HepG2 (cell line): ENCODE measurements at regions not wholly inside any gene's neighbourhood (a gene's known extent, or its start where the extent isn't known, plus 50 kb on each side); places are given as distances from the start of the nearest gene placed in this dataset.

ENCODE experiments used
- ATAC-seq: fragments of 200-7000 bp; cut with Tn5 transposase; 3 replicates; pipeline ENCODE4 v1.9.1; 2020; ENCODE audit warnings: mild to moderate bottlenecking, moderate library complexity
- BruUV-seq: library from RNA; stranded (reverse); fragments of 400-500 nt; replicated peaks from 2 replicates; lab custom pipeline; 2021; lab: Mats Ljungman, UMichigan
- CTCF ChIA-PET: fragments of 300-600 bp; formaldehyde crosslinking; extraction: SDS; loops from one replicate; lab custom pipeline; 2021; ENCODE audit warnings: low total read pairs, inconsistent platforms, low intra/inter-chr PET ratio; lab: Yijun Ruan, JAX
- POLR2A ChIA-PET: fragments of 350-600 bp; sonication (Branson Sonifier 250); formaldehyde crosslinking; loops from one replicate; lab custom pipeline; 2020; ENCODE audit warnings: antibody characterized with exemption, inconsistent platforms; lab: Yijun Ruan, JAX
- DNase-seq: peaks from one replicate; pipeline ENCODE4 v3.0.0-alpha.2; 2015; ENCODE audit warnings: low spot score
- FAIRE-seq: peaks from 3 replicates; lab custom pipeline; 2011; peaks lifted over from hg19 to GRCh38; lab: Jason Lieb, UNC
- H2AFZ ChIP-seq: one replicate; pipeline ENCODE4 v1.6.1; 2011; ENCODE audit warnings: low read length, inconsistent platforms
- H3K27ac ChIP-seq: fragments of 300-600 bp; 3 replicates; pipeline ENCODE4 v1.8.0; 2011; ENCODE audit warnings: mixed run types, mild to moderate bottlenecking, mixed read lengths, low read length, inconsistent platforms; ENCODE audit not compliant: insufficient read depth; ENCODE audit errors: extremely low read length
- H3K27me3 ChIP-seq, 2 experiments: fragments of 200-600 bp in 1 of 2; 2 replicates in 1 of 2; 3 replicates in 1 of 2; pipeline versions ENCODE4 v1.6.0 to v1.8.0; 2011; ENCODE audit warnings: low read length in 2 of 2, mild to moderate bottlenecking in 2 of 2, moderate library complexity in 2 of 2, inconsistent platforms in 1 of 2; ENCODE audit not compliant: insufficient read depth in 2 of 2, control insufficient read depth in 1 of 2
- H3K36me3 ChIP-seq, 2 experiments: fragments of 200-600 bp in 1 of 2; replicated peaks in 1 of 2; 2 replicates in 1 of 2; 3 replicates in 1 of 2; pipeline versions ENCODE4 v1.5.1 to v1.8.0; 2011; ENCODE audit warnings: low read length in 2 of 2, inconsistent platforms in 1 of 2; ENCODE audit not compliant: insufficient read depth in 2 of 2, control insufficient read depth in 1 of 2
- H3K4me1 ChIP-seq: 2 replicates; pipeline ENCODE4 v1.5.1; 2012; ENCODE audit warnings: low read length, inconsistent platforms; ENCODE audit not compliant: insufficient read depth
- H3K4me2 ChIP-seq: 2 replicates; pipeline ENCODE4 v1.6.0; 2011; ENCODE audit warnings: low read depth, low read length, inconsistent platforms
- H3K4me3 ChIP-seq, 3 experiments: fragments of 200-600 bp in 1 of 3; sonication (generic), shearing (Covaris generic) in 1 of 3; replicated peaks in 1 of 3; 2 replicates each; pipeline ENCODE4 v1.5.1; 2011 to 2016; ENCODE audit warnings: low read length in 3 of 3, inconsistent platforms in 2 of 3, low read depth in 2 of 3, mild to moderate bottlenecking in 2 of 3, control low read depth in 1 of 3, mixed read lengths in 1 of 3; ENCODE audit not compliant: insufficient read depth in 1 of 3
- H3K79me2 ChIP-seq: one replicate; pipeline ENCODE4 v1.6.1; 2011; ENCODE audit warnings: low read length, inconsistent platforms; ENCODE audit not compliant: insufficient read depth
- H3K9ac ChIP-seq: 2 replicates; pipeline ENCODE4 v1.6.0; 2011; ENCODE audit warnings: mild to moderate bottlenecking, low read depth, low read length, inconsistent platforms; ENCODE audit not compliant: insufficient read depth
- H3K9me3 ChIP-seq: 2 replicates; pipeline ENCODE4 v1.5.1; 2012; ENCODE audit warnings: mild to moderate bottlenecking, low read length
- H4K20me1 ChIP-seq: 2 replicates; pipeline ENCODE4 v1.6.0; 2011; ENCODE audit warnings: inconsistent platforms, mild to moderate bottlenecking, low read length, moderate library complexity; ENCODE audit not compliant: insufficient read depth
- CAMTA2 ChIP-seq: sonication (generic); formaldehyde crosslinking; IDR thresholded peaks from 2 replicates; pipeline ENCODE4 v1.4.0; 2020; ENCODE audit warnings: mild to moderate bottlenecking, missing genetic modification reagents, borderline replicate concordance
- CTCF ChIP-seq: sonication (generic); formaldehyde crosslinking; IDR thresholded peaks from 2 replicates; pipeline ENCODE4 v1.5.0; 2020; ENCODE audit warnings: mild to moderate bottlenecking, missing genetic modification reagents, moderate library complexity
- ZNF564 ChIP-seq: sonication (generic); formaldehyde crosslinking; IDR thresholded peaks from 2 replicates; pipeline ENCODE4 v1.8.1; 2023; ENCODE audit warnings: mild to moderate bottlenecking, missing genetic modification reagents
- ZNF687 ChIP-seq: sonication (generic); formaldehyde crosslinking; IDR thresholded peaks from 2 replicates; pipeline ENCODE4 v1.5.1; 2020; ENCODE audit warnings: mild to moderate bottlenecking, missing genetic modification reagents, moderate library complexity
- ZNF768 ChIP-seq: sonication (generic); formaldehyde crosslinking; IDR thresholded peaks from 2 replicates; pipeline ENCODE4 v1.4.0; 2020; ENCODE audit warnings: missing genetic modification reagents
- WGBS: methylation state at CpG from one replicate; pipeline ENCODE4 v1.1.6; 2017; ENCODE audit warnings: low lambda C conversion rate; 5-methylcytosine and 5-hydroxymethylcytosine counted together
- in situ Hi-C: cut with HindIII; loops from 2 replicates; pipeline ENCODE4 v1.10.0; 2017; ENCODE audit warnings: low pct_unique_long_range_greater_than_20kb; ENCODE audit not compliant: extremely low pct_ligation_motif_present
- intact Hi-C: fragments of 100-400 bp; cut with micrococcal nuclease; formaldehyde crosslinking; loops from one replicate; pipeline ENCODE4 v1.10.0; 2022; ENCODE audit not compliant: unreplicated experiment

- TF ChIP-seq CAMTA2 (CRISPR knock-in tag) (no peak), ZNF687 (CRISPR knock-in tag) (peak; percentile 46), CTCF (CRISPR knock-in tag) (peak; percentile 76)
Observed at GRCh38 chr11:71086687-71087258, 165.6 kb downstream of the SHANK2 start (continued).

GRCh38 chr11:71084306-71085012 is 167.9 kb downstream of the SHANK2 start:
- FAIRE-seq (no peak), DNase-seq (no peak), ATAC-seq (no peak)
- 98% methylated on average over 8 of the region's 9 CpGs for WGBS
- H3K4me1 ChIP-seq: no peaks in the 10 kb centered on the region
- no peak overlapping the region for H3K4me2 ChIP-seq
- H3K79me2 ChIP-seq: no peaks in the 10 kb centered on the region
- no peak overlapping the region for H2AFZ ChIP-seq
- no TSS peak for BruUV-seq
- CTCF ChIA-PET: no interaction called here
- no peaks in the 10 kb centered on the region for H3K9me3 ChIP-seq
- TF ChIP-seq ZNF564: no peak
- TF ChIP-seq ZNF768: peak; percentile 84
- intact Hi-C loops: no loop called here
- no peak overlapping the region for H3K4me3 ChIP-seq
- H3K36me3 ChIP-seq: peaks cover 19 to 41% of the 10 kb centered on the region in 2 experiments; a peak in 4 of 5 replicates
- in situ Hi-C loops: no loop called here
- no peak overlapping the region for H3K9ac ChIP-seq
- POLR2A ChIA-PET: no interaction called here
- no peaks in the 10 kb centered on the region for H3K27me3 ChIP-seq
- H3K27ac ChIP-seq: no peak overlapping the region
- peaks cover 22% of the 10 kb centered on the region for H4K20me1 ChIP-seq
